T1000 (cell line): ENCODE measurements at regions not wholly inside any gene's neighbourhood (a gene's known extent, or its start where the extent isn't known, plus 50 kb on each side); places are given as distances from the start of the nearest gene placed in this dataset.
A peak's percentile ranks its signal among the peaks of the same experiment; 100 is the strongest.
"Not testable (repeated sequence)": the region's sequence is repeated elsewhere in the genome, so short reads cannot be mapped to it uniquely, and the experiment has no call there.

ENCODE experiments used
- DNase-seq: peaks from one replicate; lab custom pipeline; 2025; ENCODE audit warnings: mixed read lengths; lab: John Stamatoyannopoulos, UW

DNA sequence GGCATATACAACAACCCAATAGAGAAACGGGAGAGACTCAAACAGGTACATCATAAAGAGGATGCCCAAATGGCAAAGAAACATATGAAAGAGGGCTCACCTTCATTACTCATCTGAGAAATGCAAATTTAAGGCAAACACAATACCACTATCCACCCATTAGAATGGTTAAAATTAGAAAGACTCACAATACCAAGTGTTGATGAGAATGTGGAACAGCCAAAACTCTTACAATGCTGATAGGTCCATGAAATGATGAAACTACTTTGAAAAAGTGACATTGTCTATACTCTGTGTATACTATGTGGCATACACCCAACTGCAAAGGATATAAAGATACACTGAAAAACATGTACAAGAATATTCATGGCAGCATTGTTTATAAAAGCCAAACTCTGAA lies 96.2 kb upstream of the TSHZ3 start:
- no peak for DNase-seq

GRCh38 chr19:31448221-31448657 lies 99.0 kb upstream of the TSHZ3 start:
- peak; percentile 76 for DNase-seq

DNA sequence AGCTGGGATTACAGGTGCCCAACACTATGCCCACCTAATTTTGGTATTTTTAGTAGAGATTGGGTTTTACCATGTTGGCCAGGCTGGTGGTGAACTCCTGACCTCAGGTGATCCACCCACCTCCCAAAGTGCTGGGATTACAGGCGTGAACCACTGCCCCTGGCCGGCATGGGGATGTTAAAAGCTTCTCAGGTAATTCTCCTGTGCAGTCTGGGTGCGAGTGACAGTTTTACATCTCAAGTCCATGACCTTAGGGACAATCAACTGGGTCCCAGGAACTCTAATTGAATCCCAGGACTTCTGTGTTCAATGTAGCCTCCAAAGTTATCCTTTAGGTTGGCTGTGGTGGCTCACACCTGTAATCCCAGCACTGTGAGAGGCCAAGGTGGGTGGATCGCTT lies 100.1 kb upstream of the TSHZ3 start:
- no peak for DNase-seq

- no peak for DNase-seq
Observed at GRCh38 chr19:31450696-31451095, 101.5 kb upstream of the TSHZ3 start.

- DNase-seq = no peak
Observed at GRCh38 chr19:31451686-31452330, 102.6 kb upstream of the TSHZ3 start.

DNA sequence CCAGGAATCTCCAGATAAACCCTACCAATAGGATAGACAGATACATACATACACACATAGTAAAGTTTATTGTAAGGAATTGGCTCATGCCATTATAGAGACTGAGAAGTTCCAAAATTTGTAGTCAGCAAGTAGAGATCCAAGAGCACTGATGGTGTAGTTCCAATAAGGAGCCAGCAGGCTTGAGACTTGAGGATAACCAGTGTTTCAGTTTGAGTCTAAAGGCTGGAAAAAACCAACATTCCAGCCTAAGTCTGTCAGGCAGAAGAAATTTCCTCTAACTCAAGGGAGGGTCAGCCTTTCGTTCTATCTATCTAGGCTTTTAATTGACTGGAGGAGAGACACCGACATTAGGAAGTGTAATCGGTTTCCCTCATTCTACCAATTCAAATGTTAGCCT lies 110.2 kb upstream of the TSHZ3 start:
- DNase-seq = no peak

DNA sequence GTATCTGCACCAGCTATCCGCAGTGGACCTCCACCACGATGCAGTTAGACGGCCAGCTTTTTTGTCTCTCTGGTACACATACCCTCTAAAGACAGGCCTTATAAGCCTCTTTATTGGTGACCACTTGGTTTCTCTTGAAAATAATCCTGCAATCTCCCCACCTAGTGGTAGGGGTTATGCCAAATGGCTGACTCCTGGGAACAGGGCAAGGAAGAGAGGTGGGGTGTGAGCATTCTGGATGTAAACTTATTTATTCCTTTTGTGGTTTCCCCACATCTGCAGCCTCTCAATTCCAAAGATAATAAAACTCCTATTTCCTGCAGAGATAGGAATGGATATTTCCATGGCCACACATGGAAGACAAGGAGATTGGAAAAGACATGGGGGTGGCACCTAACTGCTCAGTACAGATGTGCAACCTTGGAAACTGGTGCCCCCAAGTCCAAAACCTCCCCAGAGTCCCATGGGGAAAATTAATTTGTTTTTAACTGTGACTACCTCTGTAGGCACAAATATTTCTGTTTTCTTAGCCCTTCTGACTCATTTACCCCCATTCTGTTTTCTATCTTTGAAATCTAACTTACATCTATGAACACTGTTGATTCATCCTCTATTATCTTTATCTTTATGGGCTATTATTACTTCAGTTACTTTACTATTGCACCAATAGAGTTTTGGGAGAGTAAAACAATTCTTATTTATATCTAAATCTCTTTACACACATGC lies 112.7 kb upstream of the TSHZ3 start:
- peak; percentile 42 for DNase-seq

DNA sequence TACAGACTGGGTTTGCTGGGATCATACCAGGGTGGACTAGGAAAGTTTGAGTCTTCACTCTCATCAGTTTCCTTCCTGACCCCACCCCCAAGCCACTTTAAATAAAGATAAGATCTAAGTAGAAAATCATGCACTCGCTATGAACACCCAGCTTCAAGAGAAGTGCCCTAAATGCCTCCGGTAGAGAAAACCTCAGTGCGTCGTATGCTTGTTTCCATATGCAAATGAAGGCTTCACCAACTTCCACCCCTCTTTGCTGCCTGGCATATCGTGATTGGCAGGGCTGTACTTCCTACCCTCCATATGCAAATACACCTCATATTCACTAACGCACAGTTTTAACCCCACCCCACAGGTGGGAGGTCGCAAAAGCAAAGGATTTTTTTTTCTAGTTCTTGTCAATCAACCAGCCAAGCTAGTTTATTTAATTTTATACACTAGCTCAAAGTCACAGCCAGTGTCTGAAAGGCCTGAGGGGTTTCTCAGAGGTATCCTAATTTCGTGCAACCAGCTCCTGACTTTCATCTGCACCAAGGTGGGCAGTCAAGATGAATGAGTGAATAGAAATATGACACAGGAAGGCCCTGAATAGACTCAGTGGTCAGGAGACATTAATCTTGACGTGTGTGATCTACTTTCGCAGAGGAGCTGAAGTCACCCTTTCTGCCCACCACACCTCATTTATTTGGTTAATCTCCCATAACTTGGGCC lies 121.1 kb upstream of the TSHZ3 start:
- no peak for DNase-seq

GRCh38 chr19:31470952-31471351 lies 121.7 kb upstream of the TSHZ3 start:
- DNase-seq = no peak

DNA sequence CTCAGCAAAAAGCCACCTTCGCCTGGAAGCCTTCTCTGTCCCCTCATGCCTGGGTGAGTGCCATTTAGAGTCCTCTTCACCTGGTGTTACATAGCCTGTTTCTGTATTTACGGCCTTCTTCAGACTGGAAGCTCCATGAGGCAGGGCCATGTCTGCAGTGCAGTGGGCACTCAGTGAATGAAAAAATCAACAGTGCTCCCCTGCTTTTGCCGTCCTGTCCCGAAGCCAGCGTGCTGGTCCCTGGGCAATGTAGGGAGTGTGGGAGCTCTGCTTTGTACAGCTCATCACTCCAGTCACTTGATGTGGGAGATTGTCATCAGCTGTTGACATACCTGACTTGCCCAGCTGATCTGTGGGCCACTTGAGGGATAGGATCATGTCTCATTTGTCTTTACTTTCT lies 129.0 kb upstream of the TSHZ3 start:
- DNase-seq = no peak

- no peak for DNase-seq
Observed at GRCh38 chr19:31483226-31483857, 134.1 kb upstream of the TSHZ3 start.

GRCh38 chr19:31484858-31485410 lies 135.7 kb upstream of the TSHZ3 start:
- not testable (repeated sequence) for DNase-seq

- no peak for DNase-seq
Observed at GRCh38 chr19:31485472-31485871, 136.2 kb upstream of the TSHZ3 start.

- no peak for DNase-seq
Observed at GRCh38 chr19:31491242-31491641, 142.0 kb upstream of the TSHZ3 start.

- no peak for DNase-seq
Observed at GRCh38 chr19:31492050-31492449, 142.8 kb upstream of the TSHZ3 start.

DNA sequence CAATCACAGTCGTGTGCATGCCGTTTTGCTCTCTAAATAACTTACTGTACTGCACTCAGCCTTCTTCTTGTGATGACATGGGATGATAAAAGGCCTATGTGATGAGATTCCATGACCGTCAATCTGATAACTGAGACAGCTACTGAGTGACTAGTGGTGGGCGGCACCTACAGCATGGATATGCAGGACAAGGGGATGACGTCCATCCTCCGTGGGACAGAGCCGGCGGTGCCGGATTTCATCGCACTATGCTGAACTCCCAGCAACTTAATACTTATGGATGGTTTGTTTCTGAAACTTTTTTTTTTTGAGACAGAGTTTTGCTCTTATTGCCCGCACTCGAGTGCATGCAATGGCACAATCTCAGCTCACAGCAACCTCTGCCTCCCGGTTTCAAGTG lies 146.8 kb upstream of the TSHZ3 start:
- no peak for DNase-seq

DNA sequence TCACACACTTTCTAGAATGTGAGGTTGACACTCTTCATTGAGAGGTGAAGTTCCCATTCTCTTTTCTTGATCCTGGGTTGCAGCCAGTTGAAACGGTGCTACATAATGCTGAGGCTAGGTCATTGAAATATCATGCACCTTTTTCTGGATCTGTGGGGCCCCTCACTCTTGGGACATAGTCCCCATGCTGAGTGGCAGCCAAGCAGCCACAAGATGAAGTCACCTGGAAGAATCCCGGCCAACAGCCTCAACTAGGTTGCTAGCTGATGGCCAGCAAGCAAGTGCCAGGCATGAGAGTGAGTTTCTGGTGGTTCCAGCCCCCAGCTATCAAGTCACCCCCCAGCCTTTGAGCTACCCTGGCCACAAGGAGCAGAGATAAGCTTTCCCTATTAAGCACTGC lies 148.5 kb upstream of the TSHZ3 start:
- no peak for DNase-seq

DNA sequence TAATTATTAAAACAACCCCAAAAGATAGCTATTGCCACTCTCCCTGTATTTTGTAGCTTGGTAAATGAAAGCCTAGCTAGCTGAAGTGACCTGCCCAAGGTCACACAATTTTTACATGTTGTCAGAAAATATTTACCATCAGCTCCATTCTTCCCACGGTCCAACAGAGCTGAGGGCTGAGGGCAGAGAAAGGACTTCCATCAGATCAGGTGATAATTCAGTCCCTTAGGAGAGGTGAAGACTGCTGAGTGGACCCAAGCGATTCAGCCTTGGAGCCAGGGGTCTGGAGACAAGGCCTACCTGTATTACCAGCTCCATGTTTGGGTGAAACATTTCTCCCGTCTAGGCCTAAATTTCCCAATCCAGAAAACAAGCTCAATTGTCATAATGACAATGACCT lies 149.5 kb upstream of the TSHZ3 start:
- DNase-seq = no peak

GRCh38 chr19:31499281-31500196 lies 150.3 kb upstream of the TSHZ3 start:
- DNase-seq = no peak

GRCh38 chr19:31500197-31500830 lies 151.1 kb upstream of the TSHZ3 start:
- no peak for DNase-seq

- DNase-seq = no peak
Observed at GRCh38 chr19:31500946-31501345, 151.7 kb upstream of the TSHZ3 start.
